ENCODE measurements at regions not wholly inside any gene's neighbourhood (a gene's known extent, or its start where the extent isn't known, plus 50 kb on each side); places are given as distances from the start of the nearest gene placed in this dataset.

DNA sequence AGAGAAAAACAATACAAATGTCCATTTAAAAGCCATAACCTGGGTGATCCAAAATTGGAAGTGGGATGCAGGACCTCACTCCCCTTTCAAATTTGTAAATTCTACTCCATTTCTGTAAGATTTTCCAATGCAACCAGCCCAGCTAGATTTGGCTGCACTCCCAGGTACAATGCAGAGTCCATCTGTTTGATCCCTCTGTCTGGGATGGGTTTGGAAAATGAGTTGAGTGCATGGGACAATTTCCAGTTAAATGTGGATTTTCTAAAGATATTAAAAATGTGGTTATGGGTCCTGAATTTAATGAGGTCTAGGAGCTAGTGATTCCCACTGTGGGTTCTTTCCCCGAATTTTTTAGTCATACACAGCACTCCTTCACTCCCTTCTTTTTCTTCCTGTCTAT lies 104.0 kb upstream of the ATP10B start:
- Histone ChIP-seq H3K36me3 (ENCODE audit: control insufficient read depth in 5 of 5, insufficient read depth in 5 of 5, low read length in 5 of 5) (no peaks in the 10 kb centered on the region), H3K4me1 (ENCODE audit: control insufficient read depth in 5 of 5, insufficient read depth in 5 of 5, low read length in 5 of 5) (no peaks in the 10 kb centered on the region), H3K27ac (ENCODE audit: low read depth, low read length) (no peak overlapping the region), H3K27me3 (ENCODE audit: control insufficient read depth in 5 of 5, insufficient read depth in 4 of 5, low read length in 5 of 5) (no peaks in the 10 kb centered on the region), H3K4me3 (ENCODE audit: low read depth in 1 of 5, low read length in 5 of 5) (no peak overlapping the region), H3K9me3 (ENCODE audit: control insufficient read depth in 5 of 5, low read length in 5 of 5) (no peaks in the 10 kb centered on the region), H3K9ac (ENCODE audit: low read length in 5 of 5) (no peak overlapping the region)

DNA sequence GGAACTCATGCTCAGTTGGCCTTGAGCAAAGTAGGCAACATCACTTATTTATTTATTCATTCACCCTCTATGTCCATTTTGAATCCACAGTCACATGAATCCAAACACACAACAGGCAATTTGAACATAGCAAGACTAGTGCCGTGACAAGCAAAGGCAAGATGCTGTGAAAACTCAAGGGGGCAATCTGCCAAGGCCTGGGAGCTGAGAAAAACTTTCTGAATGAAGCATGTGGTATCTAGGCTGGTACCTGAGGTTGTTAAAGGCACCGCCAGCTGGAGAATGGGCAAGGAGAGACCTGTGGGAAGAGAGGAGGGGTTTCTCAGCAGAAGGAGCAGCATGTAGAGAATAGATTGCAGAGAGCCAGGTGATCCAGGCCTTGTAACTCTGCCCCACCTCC lies 98.3 kb upstream of the ATP10B start:
- Histone ChIP-seq H3K27me3 (ENCODE audit: control insufficient read depth in 5 of 5, insufficient read depth in 4 of 5, low read length in 5 of 5) (no peaks in the 10 kb centered on the region), H3K4me1 (ENCODE audit: control insufficient read depth in 5 of 5, insufficient read depth in 5 of 5, low read length in 5 of 5) (no peaks in the 10 kb centered on the region), H3K9ac (ENCODE audit: low read length in 5 of 5) (no peak overlapping the region), H3K27ac (ENCODE audit: low read depth, low read length) (no peak overlapping the region), H3K9me3 (ENCODE audit: control insufficient read depth in 5 of 5, low read length in 5 of 5) (peaks cover 0 to 9% (median 2%) of the 10 kb centered on the region in 5 donors), H3K4me3 (ENCODE audit: low read depth in 1 of 5, low read length in 5 of 5) (no peak overlapping the region), H3K36me3 (ENCODE audit: control insufficient read depth in 5 of 5, insufficient read depth in 5 of 5, low read length in 5 of 5) (no peaks in the 10 kb centered on the region)

DNA sequence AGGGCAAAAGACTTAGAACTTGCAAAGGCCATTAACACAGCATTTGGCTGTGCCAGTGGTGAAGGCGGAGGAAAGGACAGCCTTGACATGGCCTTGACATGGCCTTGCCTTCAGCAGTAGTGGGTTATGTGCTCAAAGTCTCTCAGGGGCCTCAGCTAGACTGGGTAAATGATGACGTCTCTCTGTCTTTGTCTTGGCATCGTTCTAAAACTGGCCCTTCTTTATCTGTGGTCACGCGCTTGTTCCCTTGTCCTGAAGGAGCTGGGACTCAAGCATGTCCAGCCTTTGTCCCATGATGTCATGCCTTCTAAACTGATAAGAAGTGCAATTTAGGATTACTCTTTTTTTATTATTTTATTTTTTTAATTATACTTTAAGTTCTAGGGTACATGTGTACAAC lies 88.7 kb upstream of the ATP10B start:
- H3K27ac ChIP-seq (ENCODE audit: low read depth, low read length) = no peak overlapping the region
- H3K36me3 ChIP-seq (ENCODE audit: control insufficient read depth in 5 of 5, insufficient read depth in 5 of 5, low read length in 5 of 5) = no peaks in the 10 kb centered on the region
- H3K4me3 ChIP-seq (ENCODE audit: low read depth in 1 of 5, low read length in 5 of 5) = no peak overlapping the region
- peaks cover 0 to 7% (median 0%) of the 10 kb centered on the region in 5 donors for H3K4me1 ChIP-seq (ENCODE audit: control insufficient read depth in 5 of 5, insufficient read depth in 5 of 5, low read length in 5 of 5)
- no peaks in the 10 kb centered on the region for H3K27me3 ChIP-seq (ENCODE audit: control insufficient read depth in 5 of 5, insufficient read depth in 4 of 5, low read length in 5 of 5)
- peaks cover 0 to 3% (median 0%) of the 10 kb centered on the region in 5 donors for H3K9me3 ChIP-seq (ENCODE audit: control insufficient read depth in 5 of 5, low read length in 5 of 5)
- no peak overlapping the region for H3K9ac ChIP-seq (ENCODE audit: low read length in 5 of 5)

DNA sequence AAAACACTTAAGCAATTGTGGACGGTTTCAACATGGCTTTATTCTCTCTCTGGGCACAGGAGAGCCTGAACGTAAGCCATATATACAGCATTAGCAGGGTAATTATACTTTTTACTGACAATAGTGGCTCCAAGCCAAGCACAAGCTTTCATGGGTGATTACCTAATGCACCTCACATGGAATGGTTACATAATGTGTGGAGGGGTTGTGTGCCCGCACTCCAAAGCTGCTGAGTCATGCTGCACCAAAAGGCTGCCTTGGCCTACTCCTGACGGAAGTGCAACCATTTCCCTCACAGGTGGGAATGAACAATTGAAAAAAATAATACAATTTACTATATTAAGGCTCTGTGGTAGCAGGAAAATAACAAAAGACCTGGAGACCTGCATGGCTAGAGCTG lies 86.5 kb upstream of the ATP10B start:
- Histone ChIP-seq H3K4me1 (ENCODE audit: control insufficient read depth in 5 of 5, insufficient read depth in 5 of 5, low read length in 5 of 5) (peaks cover 0 to 7% (median 0%) of the 10 kb centered on the region in 5 donors), H3K9ac (ENCODE audit: low read length in 5 of 5) (no peak overlapping the region), H3K27me3 (ENCODE audit: control insufficient read depth in 5 of 5, insufficient read depth in 4 of 5, low read length in 5 of 5) (no peaks in the 10 kb centered on the region), H3K4me3 (ENCODE audit: low read depth in 1 of 5, low read length in 5 of 5) (no peak overlapping the region), H3K36me3 (ENCODE audit: control insufficient read depth in 5 of 5, insufficient read depth in 5 of 5, low read length in 5 of 5) (no peaks in the 10 kb centered on the region), H3K27ac (ENCODE audit: low read depth, low read length) (no peak overlapping the region), H3K9me3 (ENCODE audit: control insufficient read depth in 5 of 5, low read length in 5 of 5) (peaks cover 0 to 11% (median 0%) of the 10 kb centered on the region in 5 donors)

DNA sequence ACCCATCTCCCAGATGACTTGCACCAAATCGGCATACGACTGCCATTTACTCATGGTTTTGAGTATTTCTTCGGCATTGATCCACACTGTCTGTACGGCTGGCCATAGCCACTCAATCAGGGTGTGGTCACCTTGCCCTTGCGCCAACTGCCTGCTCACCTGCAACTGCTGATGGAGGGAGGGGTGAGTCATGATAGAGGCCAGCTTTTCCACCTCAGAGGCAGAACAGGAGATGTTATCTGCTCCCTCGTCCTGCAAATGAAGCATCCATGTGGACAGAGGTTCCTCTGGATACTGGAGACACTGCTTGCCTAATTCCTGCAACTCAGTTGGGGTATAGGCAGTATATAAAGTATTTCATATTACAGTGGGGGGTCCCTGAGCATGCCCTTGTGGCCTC lies 85.6 kb upstream of the ATP10B start:
- Histone ChIP-seq H3K27me3 (ENCODE audit: control insufficient read depth in 5 of 5, insufficient read depth in 4 of 5, low read length in 5 of 5) (no peaks in the 10 kb centered on the region), H3K4me3 (ENCODE audit: low read depth in 1 of 5, low read length in 5 of 5) (no peak overlapping the region)

DNA sequence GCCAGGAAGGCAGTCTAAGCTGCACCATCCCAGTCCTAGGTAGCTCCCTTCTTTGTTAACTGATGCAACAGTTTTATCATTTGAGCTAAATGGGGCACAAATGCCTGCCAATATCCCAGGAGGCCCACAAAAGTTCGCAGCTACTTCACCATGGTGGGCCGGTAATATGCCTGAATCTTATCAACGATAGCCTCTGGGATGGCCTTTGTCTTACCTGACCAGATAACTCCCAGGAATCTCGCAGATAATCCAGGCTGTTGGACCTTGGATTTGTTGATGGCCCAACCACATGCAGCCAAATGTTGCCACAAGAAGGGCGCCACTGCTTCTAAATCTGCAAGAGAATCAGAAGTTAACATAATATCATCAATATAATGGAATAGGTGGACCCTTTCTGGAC lies 83.8 kb upstream of the ATP10B start:
- no peaks in the 10 kb centered on the region for H3K27me3 ChIP-seq (ENCODE audit: control insufficient read depth in 5 of 5, insufficient read depth in 4 of 5, low read length in 5 of 5)
- H3K36me3 ChIP-seq (ENCODE audit: control insufficient read depth in 5 of 5, insufficient read depth in 5 of 5, low read length in 5 of 5) = no peaks in the 10 kb centered on the region
- no peak overlapping the region for H3K4me3 ChIP-seq (ENCODE audit: low read depth in 1 of 5, low read length in 5 of 5)
- H3K9ac ChIP-seq (ENCODE audit: low read length in 5 of 5) = no peak overlapping the region
- H3K9me3 ChIP-seq (ENCODE audit: control insufficient read depth in 5 of 5, low read length in 5 of 5) = peaks cover 0 to 11% (median 0%) of the 10 kb centered on the region in 5 donors
- no peak overlapping the region for H3K27ac ChIP-seq (ENCODE audit: low read depth, low read length)
- H3K4me1 ChIP-seq (ENCODE audit: control insufficient read depth in 5 of 5, insufficient read depth in 5 of 5, low read length in 5 of 5) = peaks cover 0 to 7% (median 0%) of the 10 kb centered on the region in 5 donors

More for the DNA sequence above, 85.6 kb upstream of the ATP10B start:
- peaks cover 0 to 11% (median 0%) of the 10 kb centered on the region in 5 donors for H3K9me3 ChIP-seq (ENCODE audit: control insufficient read depth in 5 of 5, low read length in 5 of 5)
- H3K36me3 ChIP-seq (ENCODE audit: control insufficient read depth in 5 of 5, insufficient read depth in 5 of 5, low read length in 5 of 5) = no peaks in the 10 kb centered on the region
- no peak overlapping the region for H3K27ac ChIP-seq (ENCODE audit: low read depth, low read length)
- peaks cover 0 to 7% (median 0%) of the 10 kb centered on the region in 5 donors for H3K4me1 ChIP-seq (ENCODE audit: control insufficient read depth in 5 of 5, insufficient read depth in 5 of 5, low read length in 5 of 5)
- no peak overlapping the region for H3K9ac ChIP-seq (ENCODE audit: low read length in 5 of 5)

DNA sequence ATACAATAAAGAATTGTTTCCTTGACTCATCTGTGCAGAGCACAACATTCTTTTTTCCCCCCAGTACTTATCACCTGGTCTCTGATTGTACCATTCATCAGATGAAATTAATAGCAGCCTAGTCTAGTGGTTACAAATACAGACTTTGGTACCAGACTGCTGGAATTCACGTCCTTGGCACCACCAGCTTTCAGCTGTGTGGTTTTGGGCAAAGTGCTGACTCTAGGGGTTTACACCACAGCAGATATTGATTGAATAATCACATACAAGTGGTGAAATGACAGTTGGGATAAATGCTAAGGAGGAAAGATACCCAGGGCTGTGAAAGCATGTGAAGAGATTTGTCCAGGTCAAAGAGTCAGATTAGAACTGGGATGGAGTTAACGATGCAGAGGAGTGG lies 79.3 kb upstream of the ATP10B start:
- Histone ChIP-seq H3K27ac (ENCODE audit: low read depth, low read length) (no peak overlapping the region), H3K4me3 (ENCODE audit: low read depth in 1 of 5, low read length in 5 of 5) (no peak overlapping the region), H3K9me3 (ENCODE audit: control insufficient read depth in 5 of 5, low read length in 5 of 5) (peaks cover 0 to 7% (median 0%) of the 10 kb centered on the region in 5 donors), H3K9ac (ENCODE audit: low read length in 5 of 5) (no peak overlapping the region), H3K27me3 (ENCODE audit: control insufficient read depth in 5 of 5, insufficient read depth in 4 of 5, low read length in 5 of 5) (no peaks in the 10 kb centered on the region), H3K36me3 (ENCODE audit: control insufficient read depth in 5 of 5, insufficient read depth in 5 of 5, low read length in 5 of 5) (no peaks in the 10 kb centered on the region), H3K4me1 (ENCODE audit: control insufficient read depth in 5 of 5, insufficient read depth in 5 of 5, low read length in 5 of 5) (peaks cover 0 to 6% (median 0%) of the 10 kb centered on the region in 5 donors)

DNA sequence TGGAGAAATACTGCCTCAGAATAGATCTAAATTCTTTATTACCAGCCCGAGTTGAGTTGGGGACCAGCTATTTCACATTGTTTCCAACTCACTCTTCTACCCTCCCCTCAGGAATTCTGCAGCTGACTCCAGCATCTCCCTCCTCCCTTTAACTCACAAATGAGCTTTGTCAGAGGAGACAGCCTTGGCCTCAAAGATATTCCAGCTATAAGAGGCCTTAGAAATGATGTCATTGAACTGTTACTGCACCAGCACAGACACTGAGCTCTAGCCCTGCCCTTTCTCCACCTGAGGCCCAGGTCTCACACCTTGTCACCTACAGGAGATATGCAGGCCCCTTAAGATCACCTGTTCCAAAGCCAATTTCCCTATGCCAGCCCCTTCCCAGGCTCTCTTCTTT lies 78.4 kb upstream of the ATP10B start:
- H3K27ac ChIP-seq (ENCODE audit: low read depth, low read length) = no peak overlapping the region
- no peaks in the 10 kb centered on the region for H3K36me3 ChIP-seq (ENCODE audit: control insufficient read depth in 5 of 5, insufficient read depth in 5 of 5, low read length in 5 of 5)
- H3K27me3 ChIP-seq (ENCODE audit: control insufficient read depth in 5 of 5, insufficient read depth in 4 of 5, low read length in 5 of 5) = no peaks in the 10 kb centered on the region
- H3K4me3 ChIP-seq (ENCODE audit: low read depth in 1 of 5, low read length in 5 of 5) = no peak overlapping the region
- H3K4me1 ChIP-seq (ENCODE audit: control insufficient read depth in 5 of 5, insufficient read depth in 5 of 5, low read length in 5 of 5) = peaks cover 0 to 6% (median 0%) of the 10 kb centered on the region in 5 donors
- peaks cover 0 to 7% (median 0%) of the 10 kb centered on the region in 5 donors for H3K9me3 ChIP-seq (ENCODE audit: control insufficient read depth in 5 of 5, low read length in 5 of 5)
- no peak overlapping the region for H3K9ac ChIP-seq (ENCODE audit: low read length in 5 of 5)

DNA sequence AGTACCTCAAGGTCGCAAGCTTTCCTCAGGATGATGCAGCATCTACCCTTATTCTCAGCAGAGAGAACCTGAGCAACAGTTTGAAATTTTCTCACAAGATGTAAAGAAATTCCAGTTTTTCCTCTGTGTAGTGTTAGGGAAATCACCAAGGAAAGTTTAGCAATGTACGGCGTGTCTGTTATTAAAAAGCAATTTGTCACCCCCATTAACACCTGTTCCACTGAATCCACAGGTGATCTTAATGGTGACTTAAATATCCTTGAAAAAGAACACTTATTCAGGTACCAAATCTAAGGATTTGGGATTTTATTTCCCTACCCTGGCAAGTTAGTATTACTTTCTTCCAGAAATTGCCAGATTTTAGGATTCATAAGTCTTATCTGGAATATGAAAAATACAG lies 77.9 kb upstream of the ATP10B start:
- H3K36me3 ChIP-seq (ENCODE audit: control insufficient read depth in 5 of 5, insufficient read depth in 5 of 5, low read length in 5 of 5) = no peaks in the 10 kb centered on the region
- H3K9me3 ChIP-seq (ENCODE audit: control insufficient read depth in 5 of 5, low read length in 5 of 5) = peaks cover 0 to 7% (median 0%) of the 10 kb centered on the region in 5 donors
- no peak overlapping the region for H3K4me3 ChIP-seq (ENCODE audit: low read depth in 1 of 5, low read length in 5 of 5)
- peaks cover 0 to 6% (median 0%) of the 10 kb centered on the region in 5 donors for H3K4me1 ChIP-seq (ENCODE audit: control insufficient read depth in 5 of 5, insufficient read depth in 5 of 5, low read length in 5 of 5)
- H3K9ac ChIP-seq (ENCODE audit: low read length in 5 of 5) = no peak overlapping the region
- H3K27ac ChIP-seq (ENCODE audit: low read depth, low read length) = no peak overlapping the region
- no peaks in the 10 kb centered on the region for H3K27me3 ChIP-seq (ENCODE audit: control insufficient read depth in 5 of 5, insufficient read depth in 4 of 5, low read length in 5 of 5)

DNA sequence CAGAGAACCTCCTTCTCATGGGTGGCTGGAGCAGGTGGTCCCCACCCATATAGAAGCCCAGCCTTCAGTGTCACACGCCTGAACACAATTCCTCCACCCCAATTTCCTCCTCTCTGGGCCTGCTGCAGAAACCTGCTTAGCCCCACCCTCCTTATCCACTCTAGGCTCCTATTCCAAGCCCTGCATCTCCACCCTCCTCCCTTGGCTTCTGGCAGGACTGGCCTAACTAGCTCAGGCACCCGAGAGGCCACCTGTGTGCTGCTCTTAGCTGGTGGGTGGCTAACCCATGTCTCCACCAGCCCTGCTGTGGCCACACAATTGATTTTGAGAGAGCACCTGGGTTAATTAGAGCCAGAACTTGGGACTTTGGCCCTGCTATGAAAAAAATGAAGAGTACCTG lies 77.3 kb upstream of the ATP10B start:
- H3K9me3 ChIP-seq (ENCODE audit: control insufficient read depth in 5 of 5, low read length in 5 of 5) = peaks cover 0 to 5% (median 0%) of the 10 kb centered on the region in 5 donors
- H3K9ac ChIP-seq (ENCODE audit: low read length in 5 of 5) = no peak overlapping the region
- H3K27ac ChIP-seq (ENCODE audit: low read depth, low read length) = no peak overlapping the region
- no peaks in the 10 kb centered on the region for H3K36me3 ChIP-seq (ENCODE audit: control insufficient read depth in 5 of 5, insufficient read depth in 5 of 5, low read length in 5 of 5)
- H3K4me3 ChIP-seq (ENCODE audit: low read depth in 1 of 5, low read length in 5 of 5) = no peak overlapping the region
- H3K27me3 ChIP-seq (ENCODE audit: control insufficient read depth in 5 of 5, insufficient read depth in 4 of 5, low read length in 5 of 5) = no peaks in the 10 kb centered on the region
- peaks cover 0 to 6% (median 0%) of the 10 kb centered on the region in 5 donors for H3K4me1 ChIP-seq (ENCODE audit: control insufficient read depth in 5 of 5, insufficient read depth in 5 of 5, low read length in 5 of 5)

DNA sequence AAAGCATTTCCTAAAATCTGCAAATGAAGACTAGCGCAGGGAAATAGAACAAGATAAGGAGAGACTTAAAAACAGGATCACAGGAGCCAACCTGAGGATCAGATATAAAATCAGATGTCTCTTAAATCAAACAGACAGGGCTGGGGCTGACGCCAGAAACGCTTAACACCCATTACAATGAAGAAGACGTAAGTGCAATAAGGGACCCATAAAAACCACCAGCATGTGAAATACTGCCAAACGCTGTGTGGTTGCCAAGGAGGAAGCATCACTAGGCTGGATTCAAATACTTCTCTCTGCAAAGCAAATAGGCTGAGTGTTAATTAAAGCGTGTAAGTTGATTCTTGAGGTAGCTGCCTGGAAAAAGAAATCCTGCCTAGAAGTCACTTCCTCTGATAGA lies 74.4 kb upstream of the ATP10B start:
- no peak overlapping the region for H3K27ac ChIP-seq (ENCODE audit: low read depth, low read length)
- H3K4me1 ChIP-seq (ENCODE audit: control insufficient read depth in 5 of 5, insufficient read depth in 5 of 5, low read length in 5 of 5) = peaks cover 0 to 6% (median 0%) of the 10 kb centered on the region in 5 donors

More for the DNA sequence above, 74.4 kb upstream of the ATP10B start:
- Histone ChIP-seq H3K9ac (ENCODE audit: low read length in 5 of 5) (peak overlapping the region in 1 of 5 donors; percentile 12), H3K36me3 (ENCODE audit: control insufficient read depth in 5 of 5, insufficient read depth in 5 of 5, low read length in 5 of 5) (no peaks in the 10 kb centered on the region), H3K4me3 (ENCODE audit: low read depth in 1 of 5, low read length in 5 of 5) (no peak overlapping the region), H3K27me3 (ENCODE audit: control insufficient read depth in 5 of 5, insufficient read depth in 4 of 5, low read length in 5 of 5) (peaks cover 0 to 2% (median 0%) of the 10 kb centered on the region in 5 donors), H3K9me3 (ENCODE audit: control insufficient read depth in 5 of 5, low read length in 5 of 5) (no peaks in the 10 kb centered on the region)

All from subcutaneous abdominal adipose tissue (tissue), 5 donors.